ENCODE measurements at regions not wholly inside any gene's neighbourhood (a gene's known extent, or its start where the extent isn't known, plus 50 kb on each side); places are given as distances from the start of the nearest gene placed in this dataset.

DNA sequence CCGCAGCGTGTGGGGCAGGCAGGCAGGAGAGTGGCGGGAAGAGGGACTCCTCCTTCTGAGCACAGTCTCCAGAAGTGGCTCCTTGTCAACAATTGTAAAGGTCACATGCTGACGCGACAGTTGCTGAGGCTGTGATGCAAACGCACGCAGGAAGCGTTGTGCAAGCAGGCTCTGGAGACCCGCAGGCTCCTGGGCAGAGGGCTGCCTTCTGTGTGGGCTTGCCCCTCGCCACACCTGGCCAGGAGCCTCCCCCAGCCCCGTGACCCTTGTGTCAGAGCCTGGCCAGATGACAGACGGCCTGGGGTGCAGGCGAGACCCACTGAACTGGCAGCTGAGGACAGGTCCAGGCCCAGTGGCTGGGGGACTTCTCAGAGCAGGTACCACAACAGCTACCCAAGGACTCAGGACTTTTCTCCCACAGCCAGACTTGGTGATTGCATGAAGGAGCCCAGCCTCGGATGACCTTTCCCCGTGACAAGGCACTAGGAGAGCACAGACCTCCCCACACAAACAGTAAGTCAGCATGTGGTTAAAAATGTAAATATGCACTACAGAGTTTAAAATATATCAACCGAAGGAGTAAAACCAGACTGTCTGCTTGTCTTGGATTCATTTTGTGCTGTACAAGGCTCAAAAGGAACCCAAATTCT, 222.1 kb upstream of the RREB1 start:
- peak; percentile 73 for DNase-seq
- 65 to 75% methylated on average over 16 of the region's 16 CpGs for WGBS, 2 donors
- Histone ChIP-seq H3K27me3 (no peaks in the 10 kb centered on the region), H3K36me3 (no peaks in the 10 kb centered on the region), H3K4me3 (no peak overlapping the region), H3K27ac (peak overlapping the region in 2 of 4 donors; percentile 27 to 48), H3K9me3 (no peaks in the 10 kb centered on the region), H3K4me1 (peaks cover 0 to 4% (median 1%) of the 10 kb centered on the region in 4 donors)
- intact Hi-C loops (cut with DNase I): no loop called here
- TF ChIP-seq EP300 (IDR thresholded peaks at IDR 0.05): no peak
- no peak for TF ChIP-seq POLR2A (IDR thresholded peaks at IDR 0.05)
- TF ChIP-seq POLR2AphosphoS5 (IDR thresholded peaks at IDR 0.05): peak in 2 of 4 donors; percentile 29 to 54
- TF ChIP-seq, protein P1, sequence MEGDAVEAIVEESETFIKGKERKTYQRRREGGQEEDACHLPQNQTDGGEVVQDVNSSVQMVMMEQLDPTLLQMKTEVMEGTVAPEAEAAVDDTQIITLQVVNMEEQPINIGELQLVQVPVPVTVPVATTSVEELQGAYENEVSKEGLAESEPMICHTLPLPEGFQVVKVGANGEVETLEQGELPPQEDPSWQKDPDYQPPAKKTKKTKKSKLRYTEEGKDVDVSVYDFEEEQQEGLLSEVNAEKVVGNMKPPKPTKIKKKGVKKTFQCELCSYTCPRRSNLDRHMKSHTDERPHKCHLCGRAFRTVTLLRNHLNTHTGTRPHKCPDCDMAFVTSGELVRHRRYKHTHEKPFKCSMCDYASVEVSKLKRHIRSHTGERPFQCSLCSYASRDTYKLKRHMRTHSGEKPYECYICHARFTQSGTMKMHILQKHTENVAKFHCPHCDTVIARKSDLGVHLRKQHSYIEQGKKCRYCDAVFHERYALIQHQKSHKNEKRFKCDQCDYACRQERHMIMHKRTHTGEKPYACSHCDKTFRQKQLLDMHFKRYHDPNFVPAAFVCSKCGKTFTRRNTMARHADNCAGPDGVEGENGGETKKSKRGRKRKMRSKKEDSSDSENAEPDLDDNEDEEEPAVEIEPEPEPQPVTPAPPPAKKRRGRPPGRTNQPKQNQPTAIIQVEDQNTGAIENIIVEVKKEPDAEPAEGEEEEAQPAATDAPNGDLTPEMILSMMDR (IDR thresholded peaks at IDR 0.05): no peak

DNA sequence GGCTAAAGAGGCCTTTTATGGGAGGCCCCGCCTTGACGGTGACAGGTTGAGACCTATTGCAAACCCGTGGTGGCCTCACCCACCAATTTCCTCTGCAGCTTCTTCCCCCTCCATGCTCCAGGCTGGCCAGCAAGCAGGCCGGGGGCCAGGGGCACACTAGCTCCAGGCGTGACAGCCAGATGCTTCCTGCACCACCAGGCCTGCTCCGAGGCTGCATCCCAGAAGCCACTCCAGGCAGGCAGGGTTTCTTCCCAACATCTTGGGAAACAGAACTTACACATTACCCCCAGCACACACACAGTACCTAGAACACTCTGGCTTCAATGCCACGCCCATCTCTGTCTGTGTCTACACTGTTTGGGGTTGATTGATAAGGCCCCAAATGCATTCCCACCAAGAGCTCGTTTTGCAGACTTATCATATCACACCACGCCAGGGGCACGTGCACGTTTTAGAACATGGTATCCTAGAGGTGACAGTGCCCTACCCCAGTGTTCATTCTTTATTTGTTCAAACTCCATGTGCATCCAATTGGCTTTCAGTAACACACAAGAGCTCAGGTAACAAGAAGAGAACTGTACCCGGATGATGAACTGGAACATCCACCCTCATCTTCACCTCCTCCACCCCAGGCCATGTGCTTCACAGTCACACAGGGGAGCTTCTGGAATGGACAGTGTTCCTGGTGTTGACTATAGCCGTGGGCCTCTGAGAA, 221.4 kb upstream of the RREB1 start:
- H3K36me3 ChIP-seq: no peaks in the 10 kb centered on the region
- no peaks in the 10 kb centered on the region for H3K9me3 ChIP-seq
- H3K4me3 ChIP-seq: no peak overlapping the region
- no peak for TF ChIP-seq POLR2A (IDR thresholded peaks at IDR 0.05)
- TF ChIP-seq, protein P1 (IDR thresholded peaks at IDR 0.05): no peak
- no peak for TF ChIP-seq POLR2AphosphoS5 (IDR thresholded peaks at IDR 0.05)
- TF ChIP-seq EP300 (IDR thresholded peaks at IDR 0.05): no peak
- intact Hi-C loops (cut with DNase I): no loop called here
- peaks cover 0 to 7% (median 4%) of the 10 kb centered on the region in 4 donors for H3K4me1 ChIP-seq
- WGBS, 2 donors: 70% methylated on average over 13 of the region's 13 CpGs
- peak; percentile 67 for DNase-seq
- H3K27me3 ChIP-seq: no peaks in the 10 kb centered on the region
- H3K27ac ChIP-seq: peak overlapping the region in 1 of 4 donors; percentile 48

DNA sequence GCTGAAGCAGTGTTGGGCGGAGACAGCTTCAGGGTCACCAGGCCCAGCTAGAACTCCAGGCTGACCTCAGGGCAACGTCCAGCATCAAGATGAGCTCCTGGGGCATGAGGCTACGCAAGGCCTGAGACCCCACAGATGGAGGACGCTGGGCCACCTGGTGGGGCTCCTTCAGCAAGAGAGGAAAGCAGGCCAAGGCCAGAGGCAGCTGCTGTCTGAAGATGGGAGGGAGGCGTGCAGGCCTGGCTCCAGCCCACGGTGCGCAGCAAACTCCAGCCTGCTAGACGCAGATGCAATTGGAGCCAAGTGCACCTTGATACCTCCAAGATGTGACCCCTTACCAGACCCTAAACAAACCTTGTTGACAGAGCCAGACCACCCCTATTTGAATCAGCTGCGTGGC, 220.9 kb upstream of the RREB1 start:
- intact Hi-C loops (cut with DNase I): no loop called here
- Histone ChIP-seq H3K27ac (no peak overlapping the region), H3K27me3 (no peaks in the 10 kb centered on the region), H3K4me1 (peaks cover 0 to 7% (median 4%) of the 10 kb centered on the region in 4 donors), H3K4me3 (no peak overlapping the region), H3K9me3 (no peaks in the 10 kb centered on the region), H3K36me3 (no peaks in the 10 kb centered on the region)
- TF ChIP-seq EP300 (IDR thresholded peaks at IDR 0.05) (no peak), POLR2AphosphoS5 (IDR thresholded peaks at IDR 0.05) (no peak), POLR2A (IDR thresholded peaks at IDR 0.05) (no peak)
- TF ChIP-seq, protein P1 (IDR thresholded peaks at IDR 0.05): no peak
- 94 to 96% methylated on average over 9 of the region's 9 CpGs for WGBS, 2 donors
- no peak for DNase-seq

DNA sequence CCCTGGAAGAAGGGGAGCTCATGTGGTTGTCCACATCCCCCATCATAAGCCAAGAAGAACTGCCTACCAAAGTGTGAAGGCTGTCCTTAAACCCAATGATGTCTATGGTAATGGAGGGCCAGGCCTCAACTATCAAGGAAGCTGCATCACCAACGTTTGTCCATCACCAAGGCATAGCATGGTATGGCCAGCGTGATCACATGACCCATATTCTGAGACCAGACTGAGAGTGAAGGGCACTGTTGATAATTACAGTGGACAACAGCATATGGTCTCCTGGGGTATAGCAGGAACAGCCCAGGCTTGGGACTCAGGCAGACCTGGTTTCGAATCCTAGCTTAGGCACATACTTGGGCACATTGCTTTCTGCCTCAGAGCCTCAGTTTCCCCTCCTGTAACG, 218.2 kb upstream of the RREB1 start:
- Histone ChIP-seq H3K36me3 (no peaks in the 10 kb centered on the region), H3K9me3 (no peaks in the 10 kb centered on the region), H3K4me1 (peaks cover 0 to 7% (median 4%) of the 10 kb centered on the region in 4 donors), H3K27me3 (no peaks in the 10 kb centered on the region), H3K27ac (no peak overlapping the region), H3K4me3 (no peak overlapping the region)
- intact Hi-C loops (cut with DNase I): no loop called here
- TF ChIP-seq POLR2A (IDR thresholded peaks at IDR 0.05) (no peak), EP300 (IDR thresholded peaks at IDR 0.05) (no peak), POLR2AphosphoS5 (IDR thresholded peaks at IDR 0.05) (no peak)
- TF ChIP-seq, protein P1 (IDR thresholded peaks at IDR 0.05): no peak
- whole genome bisulfite sequencing, 2 donors: 70 to 84% methylated on average over 4 of the region's 4 CpGs
- no peak for DNase-seq
